B cell (primary cell): ENCODE measurements at regions not wholly inside any gene's neighbourhood (a gene's known extent, or its start where the extent isn't known, plus 50 kb on each side); places are given as distances from the start of the nearest gene placed in this dataset.

Experiments
- ATAC-seq: fragments of 200-7000 bp; cut with Tn5 transposase; one replicate; pipeline ENCODE4 v1.10.0; 2021; ENCODE audit warnings: low read depth, mild to moderate bottlenecking, moderate number of reproducible peaks, moderate library complexity
- CTCF ChIA-PET: fragments of 350-600 bp; sonication (Branson Sonifier 250); formaldehyde crosslinking; loops from one replicate; lab custom pipeline; 2021; ENCODE audit warnings: antibody characterized with exemption, inconsistent platforms; lab: Charles Lee
- POLR2A ChIA-PET: fragments of 350-600 bp; sonication (Branson Sonifier 250); formaldehyde crosslinking; loops from one replicate; lab custom pipeline; 2021; ENCODE audit warnings: antibody characterized with exemption; lab: Charles Lee
- DNase-seq: peaks from one replicate; pipeline ENCODE4 v3.0.0; 2013
- H2AFZ ChIP-seq: 2 replicates; pipeline ENCODE4 v1.6.1; 2012; ENCODE audit warnings: mild to moderate bottlenecking, low read depth, low read length; ENCODE audit not compliant: insufficient read depth, poor library complexity, severe bottlenecking
- H3K27ac ChIP-seq, 2 donors: 1 replicate in 1 of 2; 2 replicates in 1 of 2; pipeline ENCODE4 v1.5.1; 2012 to 2013; ENCODE audit warnings: low read length in 2 of 2, mild to moderate bottlenecking in 2 of 2, moderate library complexity in 1 of 2
- H3K27me3 ChIP-seq, 4 experiments: fragments of 200-600 bp in 1 of 4; sonication (generic) in 1 of 4; replicated peaks in 1 of 4; 1 replicate in 2 of 4; 2 replicates in 2 of 4; pipeline versions ENCODE4 v1.6.1 to v1.7.0; 2013 to 2016; ENCODE audit warnings: low read length in 3 of 4, mild to moderate bottlenecking in 2 of 4, mixed read lengths in 1 of 4, moderate library complexity in 1 of 4; ENCODE audit not compliant: insufficient read depth in 4 of 4, control insufficient read depth in 3 of 4; ENCODE audit errors: control extremely low read depth in 1 of 4
- H3K36me3 ChIP-seq, 2 experiments: replicated peaks in 1 of 2; 1 replicate in 1 of 2; 2 replicates in 1 of 2; pipeline versions ENCODE4 v1.6.1 to v1.7.1; 2013; ENCODE audit warnings: low read length in 1 of 2; ENCODE audit not compliant: insufficient read depth in 2 of 2, control insufficient read depth in 1 of 2; ENCODE audit errors: control extremely low read depth in 1 of 2, extremely low read depth in 1 of 2
- H3K4me1 ChIP-seq, 2 donors: fragments of 200-600 bp in 1 of 2; sonication (generic) in 1 of 2; 1 replicate in 1 of 2; 2 replicates in 1 of 2; pipeline versions ENCODE4 v1.5.1 to v1.6.1; 2013 to 2017; ENCODE audit warnings: low read length in 2 of 2; ENCODE audit not compliant: control insufficient read depth in 2 of 2, insufficient read depth in 2 of 2
- H3K4me2 ChIP-seq: replicated peaks from 2 replicates; pipeline ENCODE3; 2012; ENCODE audit warnings: mild to moderate bottlenecking, low read depth, low read length; ENCODE audit not compliant: poor library complexity, severe bottlenecking
- H3K4me3 ChIP-seq, 5 experiments: fragments of 200-600 bp in 1 of 5; sonication (generic) in 1 of 5; 1 replicate in 3 of 5; 2 replicates in 2 of 5; pipeline versions ENCODE4 v1.5.1 to v1.7.0; 2011 to 2016; ENCODE audit warnings: low read length in 4 of 5, mild to moderate bottlenecking in 4 of 5, low read depth in 2 of 5, control low read depth in 1 of 5, moderate library complexity in 1 of 5; ENCODE audit not compliant: insufficient read depth in 1 of 5; ENCODE audit errors: control extremely low read depth in 1 of 5, extremely low read depth in 1 of 5
- H3K79me2 ChIP-seq: fragments of 200-600 bp; sonication (generic); one replicate; pipeline ENCODE4 v1.6.0; 2016; ENCODE audit warnings: low read length; ENCODE audit not compliant: control insufficient read depth, insufficient read depth
- H3K9ac ChIP-seq: fragments of 200-600 bp; sonication (generic); 2 replicates; pipeline ENCODE4 v1.6.1; 2017; ENCODE audit warnings: mild to moderate bottlenecking, low read length, moderate library complexity
- H3K9me3 ChIP-seq, 3 donors: one replicate each; pipeline versions ENCODE4 v1.6.1 to v1.7.1; 2013; ENCODE audit warnings: low read length in 2 of 3; ENCODE audit not compliant: control insufficient read depth in 2 of 3, insufficient read depth in 1 of 3; ENCODE audit errors: control extremely low read depth in 1 of 3
- H4K20me1 ChIP-seq: 2 replicates; pipeline ENCODE4 v1.6.0; 2012; ENCODE audit warnings: mild to moderate bottlenecking, low read length; ENCODE audit not compliant: insufficient read depth, control insufficient read depth, poor library complexity, severe bottlenecking
- H3K27ac Mint-ChIP-seq: one replicate; pipeline ENCODE4 v1.8.0; 2021; ENCODE audit warnings: mixed read lengths
- H3K27me3 Mint-ChIP-seq: one replicate; pipeline ENCODE4 v1.8.0; 2021; ENCODE audit warnings: mixed read lengths
- H3K4me1 Mint-ChIP-seq: one replicate; pipeline ENCODE4 v1.8.0; 2021; ENCODE audit warnings: mixed read lengths
- H3K4me3 Mint-ChIP-seq: one replicate; pipeline ENCODE4 v1.8.0; 2021; ENCODE audit warnings: mixed read lengths
- H3K9me3 Mint-ChIP-seq: one replicate; pipeline ENCODE4 v1.8.0; 2022; ENCODE audit warnings: mixed read lengths; ENCODE audit not compliant: insufficient read depth
- EZH2 ChIP-seq: IDR thresholded peaks from 2 replicates; pipeline ENCODE4 v1.6.1; 2012; ENCODE audit warnings: borderline replicate concordance, low read depth, mild to moderate bottlenecking, moderate library complexity, low read length; ENCODE audit not compliant: insufficient read depth, poor library complexity, severe bottlenecking
- WGBS: methylation state at CpG from one replicate; pipeline ENCODE4 v1.1.5; 2013; ENCODE audit warnings: missing lambda C conversion rate; ENCODE audit not compliant: insufficient coverage; 5-methylcytosine and 5-hydroxymethylcytosine counted together
- intact Hi-C: fragments of 100-400 bp; cut with micrococcal nuclease; formaldehyde crosslinking; loops from one replicate; pipeline ENCODE4 v1.10.0; 2022
- TF ChIP-seq, protein P1 (sequence below): fragments of 200-600 bp; IDR thresholded peaks from one replicate; pipeline ENCODE4 v1.8.0; 2022; ENCODE audit warnings: antibody characterized with exemption, mild to moderate bottlenecking

DNA sequence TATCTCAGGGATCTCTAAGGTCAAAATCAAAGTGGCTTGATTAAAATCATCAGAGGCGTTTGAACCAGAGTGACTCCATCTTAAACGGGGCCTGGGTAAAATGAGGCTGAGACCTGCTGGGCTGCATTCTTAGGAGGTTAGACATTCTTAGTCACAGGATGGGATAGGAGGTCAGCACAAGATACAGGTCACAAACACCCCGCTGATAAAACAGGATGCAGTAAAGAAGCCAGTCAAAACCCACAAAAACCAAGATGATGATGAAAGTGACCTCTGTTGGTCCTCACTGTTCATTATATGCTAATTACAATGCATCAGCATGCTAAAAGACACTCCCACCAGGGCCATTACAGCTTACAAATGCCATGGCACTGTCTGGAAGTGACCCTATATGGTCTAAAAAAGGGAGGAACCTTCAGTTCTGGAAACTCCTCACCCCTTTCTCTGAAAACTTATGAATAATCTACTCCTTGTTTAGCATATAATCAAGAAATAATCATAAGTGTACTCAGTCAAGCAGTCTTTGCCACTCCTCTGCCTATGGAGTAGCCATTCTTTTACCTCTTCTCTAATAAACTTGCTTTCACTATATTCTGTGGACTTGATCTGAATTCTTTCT is 143.3 kb upstream of the SLCO3A1 start:
- no peak for TF ChIP-seq EZH2
- TF ChIP-seq, protein P1, sequence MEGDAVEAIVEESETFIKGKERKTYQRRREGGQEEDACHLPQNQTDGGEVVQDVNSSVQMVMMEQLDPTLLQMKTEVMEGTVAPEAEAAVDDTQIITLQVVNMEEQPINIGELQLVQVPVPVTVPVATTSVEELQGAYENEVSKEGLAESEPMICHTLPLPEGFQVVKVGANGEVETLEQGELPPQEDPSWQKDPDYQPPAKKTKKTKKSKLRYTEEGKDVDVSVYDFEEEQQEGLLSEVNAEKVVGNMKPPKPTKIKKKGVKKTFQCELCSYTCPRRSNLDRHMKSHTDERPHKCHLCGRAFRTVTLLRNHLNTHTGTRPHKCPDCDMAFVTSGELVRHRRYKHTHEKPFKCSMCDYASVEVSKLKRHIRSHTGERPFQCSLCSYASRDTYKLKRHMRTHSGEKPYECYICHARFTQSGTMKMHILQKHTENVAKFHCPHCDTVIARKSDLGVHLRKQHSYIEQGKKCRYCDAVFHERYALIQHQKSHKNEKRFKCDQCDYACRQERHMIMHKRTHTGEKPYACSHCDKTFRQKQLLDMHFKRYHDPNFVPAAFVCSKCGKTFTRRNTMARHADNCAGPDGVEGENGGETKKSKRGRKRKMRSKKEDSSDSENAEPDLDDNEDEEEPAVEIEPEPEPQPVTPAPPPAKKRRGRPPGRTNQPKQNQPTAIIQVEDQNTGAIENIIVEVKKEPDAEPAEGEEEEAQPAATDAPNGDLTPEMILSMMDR: no peak
- H3K27me3 ChIP-seq: peaks cover 0 to 3% (median 0%) of the 10 kb centered on the region in 4 experiments
- H3K9ac ChIP-seq: no peak overlapping the region
- no peak overlapping the region for H2AFZ ChIP-seq
- CTCF ChIA-PET: no interaction called here
- no peak overlapping the region for H3K27ac ChIP-seq
- H3K36me3 ChIP-seq: no peaks in the 10 kb centered on the region
- H3K79me2 ChIP-seq: no peaks in the 10 kb centered on the region
- ATAC-seq: no peak
- H3K4me2 ChIP-seq: no peak overlapping the region
- no peak overlapping the region for H3K27ac Mint-ChIP-seq
- H3K9me3 Mint-ChIP-seq: no peaks in the 10 kb centered on the region
- 92% methylated on average over 2 of the region's 3 CpGs for WGBS
- no peaks in the 10 kb centered on the region for H3K4me1 Mint-ChIP-seq
- no peaks in the 10 kb centered on the region for H4K20me1 ChIP-seq
- intact Hi-C loops: no loop called here
- no peaks in the 10 kb centered on the region for H3K4me1 ChIP-seq
- POLR2A ChIA-PET: no interaction called here
- no peak for DNase-seq
- peaks cover 18% of the 10 kb centered on the region for H3K27me3 Mint-ChIP-seq
- no peaks in the 10 kb centered on the region for H3K9me3 ChIP-seq
- no peak overlapping the region for H3K4me3 ChIP-seq
- no peak overlapping the region for H3K4me3 Mint-ChIP-seq

DNA sequence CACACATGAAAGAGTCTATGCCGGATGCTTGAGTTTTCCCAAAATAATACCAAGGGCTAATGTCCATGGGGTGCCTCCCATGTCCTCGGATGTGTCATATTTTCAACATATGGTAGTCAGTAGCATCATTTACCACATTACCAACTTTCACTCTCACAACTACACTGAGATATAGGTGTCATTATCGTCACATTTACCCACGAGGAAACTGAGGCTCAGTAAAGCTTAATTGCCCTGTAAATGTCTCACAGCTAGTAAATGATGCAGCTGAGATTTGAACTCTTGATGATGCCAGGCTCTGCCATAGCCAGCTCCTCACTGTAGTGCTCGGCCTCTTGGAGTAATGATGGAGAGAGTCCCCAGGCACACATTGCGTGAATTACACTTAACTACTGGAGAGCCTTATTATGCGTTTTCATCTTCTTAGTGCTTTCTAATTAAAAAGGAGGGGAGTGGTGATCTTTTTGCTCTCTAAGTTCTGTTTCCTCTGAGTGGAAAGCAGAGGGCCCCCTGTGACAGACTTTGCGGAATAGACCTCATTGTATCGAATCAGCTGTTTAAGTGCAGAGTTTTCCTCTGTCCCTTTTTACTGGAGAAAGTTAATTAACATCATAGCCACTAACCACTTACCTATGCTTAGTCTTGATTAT is 142.0 kb upstream of the SLCO3A1 start:
- no peaks in the 10 kb centered on the region for H3K36me3 ChIP-seq
- no peak overlapping the region for H3K27ac ChIP-seq
- Mint-ChIP-seq H3K27ac (no peak overlapping the region), H3K4me3 (no peak overlapping the region), H3K9me3 (no peaks in the 10 kb centered on the region), H3K4me1 (no peaks in the 10 kb centered on the region), H3K27me3 (peaks cover 14% of the 10 kb centered on the region)
- no peaks in the 10 kb centered on the region for H3K4me1 ChIP-seq
- ChIA-PET CTCF (no interaction called here), POLR2A (no interaction called here)
- intact Hi-C loops: no loop called here
- H4K20me1 ChIP-seq: no peaks in the 10 kb centered on the region
- H3K9ac ChIP-seq: no peak overlapping the region
- H2AFZ ChIP-seq: no peak overlapping the region
- no peak for DNase-seq
- no peak for TF ChIP-seq EZH2
- TF ChIP-seq, protein P1: no peak
- H3K27me3 ChIP-seq: peaks cover 0 to 3% (median 0%) of the 10 kb centered on the region in 4 experiments
- no peak for ATAC-seq
- H3K79me2 ChIP-seq: no peaks in the 10 kb centered on the region
- no peak overlapping the region for H3K4me2 ChIP-seq
- H3K9me3 ChIP-seq: no peaks in the 10 kb centered on the region
- H3K4me3 ChIP-seq: no peak overlapping the region
- 93% methylated on average over 4 of the region's 9 CpGs for WGBS
